SK-N-SH treated with all-trans-retinoic acid at 6 μM for 48 hours (cell line): ENCODE measurements at regions not wholly inside any gene's neighbourhood (a gene's known extent, or its start where the extent isn't known, plus 50 kb on each side); places are given as distances from the start of the nearest gene placed in this dataset.

ENCODE experiments used
- ATAC-seq: fragments of 200-7000 bp; cut with Tn5 transposase; 3 replicates; pipeline ENCODE4 v1.9.1; 2020; ENCODE audit warnings: mild to moderate bottlenecking, moderate library complexity
- ARNTL ChIP-seq: fragments of 450-650 bp; formaldehyde crosslinking; IDR thresholded peaks from 2 replicates; pipeline ENCODE4 v1.5.0; 2020; ENCODE audit warnings: low read depth, mild to moderate bottlenecking, moderate library complexity, borderline replicate concordance
- BACH2 ChIP-seq: fragments of 250-450 bp; sonication (Bioruptor Pico); IDR thresholded peaks from 2 replicates; pipeline ENCODE4 v1.9.0; 2021; ENCODE audit warnings: mild to moderate bottlenecking, borderline replicate concordance
- CSDC2 ChIP-seq: fragments of 250-450 bp; sonication (Bioruptor Pico); IDR thresholded peaks from 2 replicates; pipeline ENCODE4 v1.5.0; 2020; ENCODE audit warnings: mild to moderate bottlenecking, moderate library complexity
- ESRRG ChIP-seq: fragments of 250-450 bp; sonication (Bioruptor Pico); IDR thresholded peaks from 2 replicates; pipeline ENCODE4 v1.6.1; 2021; ENCODE audit warnings: mild to moderate bottlenecking
- GLIS3 ChIP-seq: fragments of 250-450 bp; sonication (Bioruptor Pico); IDR thresholded peaks from 2 replicates; pipeline ENCODE4 v1.5.0; 2020; ENCODE audit warnings: mild to moderate bottlenecking, moderate library complexity
- ISL1 ChIP-seq: fragments of 250-450 bp; sonication (Bioruptor Pico); IDR thresholded peaks from 2 replicates; pipeline ENCODE4 v2.1.2; 2022; ENCODE audit warnings: mild to moderate bottlenecking, moderate library complexity
- OSR1 ChIP-seq: fragments of 250-450 bp; sonication (Bioruptor Pico); IDR thresholded peaks from 2 replicates; pipeline ENCODE4 v1.8.0; 2022; ENCODE audit warnings: moderate library complexity, mild to moderate bottlenecking, inconsistent platforms
- PPARA ChIP-seq: fragments of 250-450 bp; sonication (Bioruptor Pico); IDR thresholded peaks from 2 replicates; pipeline ENCODE4 v1.5.0; 2020; ENCODE audit warnings: mild to moderate bottlenecking, borderline replicate concordance
- RARB ChIP-seq: fragments of 250-450 bp; sonication (Bioruptor Pico); IDR thresholded peaks from 2 replicates; pipeline ENCODE4 v1.8.0; 2021; ENCODE audit warnings: mild to moderate bottlenecking, moderate library complexity
- SNAI2 ChIP-seq: fragments of 250-450 bp; sonication (Bioruptor Pico); IDR thresholded peaks from 2 replicates; pipeline ENCODE4 v1.5.0; 2020; ENCODE audit warnings: mild to moderate bottlenecking, moderate library complexity
- TCF4 ChIP-seq: fragments of 250-450 bp; sonication (Bioruptor Pico); IDR thresholded peaks from 2 replicates; pipeline ENCODE4 v1.8.0; 2021; ENCODE audit warnings: mild to moderate bottlenecking, moderate library complexity, borderline replicate concordance
- TOX ChIP-seq: fragments of 250-450 bp; sonication (Bioruptor Pico); IDR thresholded peaks from 2 replicates; pipeline ENCODE4 v1.8.0; 2021; ENCODE audit warnings: mild to moderate bottlenecking, moderate library complexity, borderline replicate concordance
- ZC3H10 ChIP-seq: fragments of 250-450 bp; sonication (Bioruptor Pico); IDR thresholded peaks from 2 replicates; pipeline ENCODE4 v1.5.1; 2021; ENCODE audit warnings: mild to moderate bottlenecking, moderate library complexity
- ZFP3 ChIP-seq: fragments of 250-450 bp; sonication (Bioruptor Pico); IDR thresholded peaks from 2 replicates; pipeline ENCODE4 v1.5.0; 2020; ENCODE audit warnings: mild to moderate bottlenecking, moderate library complexity
- ZFP30 ChIP-seq: fragments of 450-650 bp; formaldehyde crosslinking; IDR thresholded peaks from 2 replicates; pipeline ENCODE4 v1.5.0; 2022; ENCODE audit warnings: mild to moderate bottlenecking, moderate library complexity
- ZNF565 ChIP-seq: fragments of 450-650 bp; formaldehyde crosslinking; conservative IDR thresholded peaks from 2 replicates; pipeline ENCODE4 v1.5.0; 2020; ENCODE audit warnings: low read depth, mild to moderate bottlenecking, moderate library complexity
- ZNF70 ChIP-seq: fragments of 450-650 bp; formaldehyde crosslinking; IDR thresholded peaks from 2 replicates; pipeline ENCODE4 v1.5.0; 2020; ENCODE audit warnings: mild to moderate bottlenecking, moderate library complexity
- ZNF8 ChIP-seq: fragments of 450-650 bp; formaldehyde crosslinking; IDR thresholded peaks from 2 replicates; pipeline ENCODE4 v1.5.0; 2020; ENCODE audit warnings: mild to moderate bottlenecking, moderate library complexity
- TF ChIP-seq, protein P1 (sequence below): fragments of 250-450 bp; sonication (Bioruptor Pico); IDR thresholded peaks from 2 replicates; pipeline ENCODE4 v1.8.0; 2020; ENCODE audit warnings: mild to moderate bottlenecking, moderate library complexity, borderline replicate concordance
- TF ChIP-seq, protein P2 (sequence below): fragments of 250-450 bp; sonication (Bioruptor Pico); IDR thresholded peaks from 2 replicates; pipeline ENCODE4 v1.5.1; 2021; ENCODE audit warnings: mild to moderate bottlenecking, moderate library complexity
- TF ChIP-seq, protein P3 (sequence below): fragments of 250-450 bp; sonication (Bioruptor Pico); IDR thresholded peaks from 2 replicates; pipeline ENCODE4 v1.8.0; 2021; ENCODE audit warnings: low read depth, mild to moderate bottlenecking, moderate library complexity, borderline replicate concordance
- TF ChIP-seq, protein P4 (sequence below): fragments of 250-450 bp; sonication (Bioruptor Pico); IDR thresholded peaks from 2 replicates; pipeline ENCODE4 v1.5.1; 2020; ENCODE audit warnings: low read depth, mild to moderate bottlenecking, moderate library complexity

DNA sequence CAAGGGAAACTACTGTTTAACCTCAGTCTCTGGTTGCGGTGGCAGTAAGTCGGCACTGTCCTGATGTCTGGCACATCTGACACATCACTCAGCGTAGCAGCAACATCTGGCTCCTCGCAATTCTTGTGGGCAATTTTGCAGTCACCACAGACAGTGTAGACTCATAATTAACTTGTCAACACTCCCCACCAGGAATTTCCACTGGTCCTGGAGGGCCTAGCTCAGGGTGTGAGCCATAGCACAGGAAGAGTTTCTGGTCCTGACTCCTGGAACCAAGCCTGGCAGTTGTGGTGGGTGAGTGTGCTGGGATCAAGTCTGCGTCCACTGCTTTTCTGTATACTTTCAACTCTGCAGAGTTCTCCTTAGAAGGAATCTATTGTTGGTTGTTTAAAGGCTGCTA is 209.7 kb downstream of the SNX19 start:
- TF ChIP-seq TCF4, result no peak
- TF ChIP-seq, protein P1, sequence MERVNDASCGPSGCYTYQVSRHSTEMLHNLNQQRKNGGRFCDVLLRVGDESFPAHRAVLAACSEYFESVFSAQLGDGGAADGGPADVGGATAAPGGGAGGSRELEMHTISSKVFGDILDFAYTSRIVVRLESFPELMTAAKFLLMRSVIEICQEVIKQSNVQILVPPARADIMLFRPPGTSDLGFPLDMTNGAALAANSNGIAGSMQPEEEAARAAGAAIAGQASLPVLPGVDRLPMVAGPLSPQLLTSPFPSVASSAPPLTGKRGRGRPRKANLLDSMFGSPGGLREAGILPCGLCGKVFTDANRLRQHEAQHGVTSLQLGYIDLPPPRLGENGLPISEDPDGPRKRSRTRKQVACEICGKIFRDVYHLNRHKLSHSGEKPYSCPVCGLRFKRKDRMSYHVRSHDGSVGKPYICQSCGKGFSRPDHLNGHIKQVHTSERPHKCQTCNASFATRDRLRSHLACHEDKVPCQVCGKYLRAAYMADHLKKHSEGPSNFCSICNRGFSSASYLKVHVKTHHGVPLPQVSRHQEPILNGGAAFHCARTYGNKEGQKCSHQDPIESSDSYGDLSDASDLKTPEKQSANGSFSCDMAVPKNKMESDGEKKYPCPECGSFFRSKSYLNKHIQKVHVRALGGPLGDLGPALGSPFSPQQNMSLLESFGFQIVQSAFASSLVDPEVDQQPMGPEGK (CRISPR knock-in tag), result no peak
- no peak for TF ChIP-seq TOX (CRISPR knock-in tag)
- no peak for TF ChIP-seq RARB (CRISPR knock-in tag)
- TF ChIP-seq GLIS3 (CRISPR knock-in tag), result no peak
- TF ChIP-seq ISL1 (CRISPR knock-in tag), result no peak
- TF ChIP-seq ZNF70 (CRISPR knock-in tag), result no peak
- ATAC-seq, result no peak

DNA sequence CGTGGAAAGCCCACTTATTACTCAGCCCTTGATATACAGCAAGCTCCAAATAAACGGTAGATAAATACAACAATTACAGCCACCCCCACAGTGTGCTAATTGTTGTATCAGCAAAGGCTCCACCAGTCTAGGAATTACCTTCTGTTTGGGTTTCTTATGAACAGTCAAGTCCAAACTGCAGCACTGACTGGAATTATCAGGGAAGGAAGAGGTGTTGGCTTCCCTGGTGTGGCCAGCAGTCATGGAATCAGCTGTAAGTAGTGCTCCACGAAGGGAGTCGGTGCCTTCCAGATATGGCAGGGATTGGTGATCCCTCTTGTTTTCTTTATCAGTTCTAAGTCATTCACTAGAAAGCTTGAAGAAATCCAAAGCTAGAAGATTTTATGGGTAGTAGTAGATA is 209.1 kb downstream of the SNX19 start:
- TF ChIP-seq ISL1 (CRISPR knock-in tag) (no peak), RARB (CRISPR knock-in tag) (no peak), PPARA (CRISPR knock-in tag) (no peak), ZNF8 (CRISPR knock-in tag) (no peak), GLIS3 (CRISPR knock-in tag) (no peak), TCF4 (no peak), SNAI2 (CRISPR knock-in tag) (no peak), BACH2 (no peak), ZNF565 (CRISPR knock-in tag) (no peak), ARNTL (CRISPR knock-in tag) (no peak), OSR1 (CRISPR knock-in tag) (no peak), ZFP3 (CRISPR knock-in tag) (no peak), TOX (CRISPR knock-in tag) (no peak), ZC3H10 (CRISPR knock-in tag) (no peak), CSDC2 (no peak), ESRRG (CRISPR knock-in tag) (no peak)
- TF ChIP-seq, protein P2, sequence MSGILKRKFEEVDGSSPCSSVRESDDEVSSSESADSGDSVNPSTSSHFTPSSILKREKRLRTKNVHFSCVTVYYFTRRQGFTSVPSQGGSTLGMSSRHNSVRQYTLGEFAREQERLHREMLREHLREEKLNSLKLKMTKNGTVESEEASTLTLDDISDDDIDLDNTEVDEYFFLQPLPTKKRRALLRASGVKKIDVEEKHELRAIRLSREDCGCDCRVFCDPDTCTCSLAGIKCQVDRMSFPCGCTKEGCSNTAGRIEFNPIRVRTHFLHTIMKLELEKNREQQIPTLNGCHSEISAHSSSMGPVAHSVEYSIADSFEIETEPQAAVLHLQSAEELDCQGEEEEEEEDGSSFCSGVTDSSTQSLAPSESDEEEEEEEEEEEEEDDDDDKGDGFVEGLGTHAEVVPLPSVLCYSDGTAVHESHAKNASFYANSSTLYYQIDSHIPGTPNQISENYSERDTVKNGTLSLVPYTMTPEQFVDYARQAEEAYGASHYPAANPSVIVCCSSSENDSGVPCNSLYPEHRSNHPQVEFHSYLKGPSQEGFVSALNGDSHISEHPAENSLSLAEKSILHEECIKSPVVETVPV (CRISPR knock-in tag), result no peak
- TF ChIP-seq, protein P3, sequence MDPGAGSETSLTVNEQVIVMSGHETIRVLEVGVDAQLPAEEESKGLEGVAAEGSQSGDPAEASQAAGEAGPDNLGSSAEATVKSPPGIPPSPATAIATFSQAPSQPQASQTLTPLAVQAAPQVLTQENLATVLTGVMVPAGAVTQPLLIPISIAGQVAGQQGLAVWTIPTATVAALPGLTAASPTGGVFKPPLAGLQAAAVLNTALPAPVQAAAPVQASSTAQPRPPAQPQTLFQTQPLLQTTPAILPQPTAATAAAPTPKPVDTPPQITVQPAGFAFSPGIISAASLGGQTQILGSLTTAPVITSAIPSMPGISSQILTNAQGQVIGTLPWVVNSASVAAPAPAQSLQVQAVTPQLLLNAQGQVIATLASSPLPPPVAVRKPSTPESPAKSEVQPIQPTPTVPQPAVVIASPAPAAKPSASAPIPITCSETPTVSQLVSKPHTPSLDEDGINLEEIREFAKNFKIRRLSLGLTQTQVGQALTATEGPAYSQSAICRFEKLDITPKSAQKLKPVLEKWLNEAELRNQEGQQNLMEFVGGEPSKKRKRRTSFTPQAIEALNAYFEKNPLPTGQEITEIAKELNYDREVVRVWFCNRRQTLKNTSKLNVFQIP, result no peak
- TF ChIP-seq, protein P4, sequence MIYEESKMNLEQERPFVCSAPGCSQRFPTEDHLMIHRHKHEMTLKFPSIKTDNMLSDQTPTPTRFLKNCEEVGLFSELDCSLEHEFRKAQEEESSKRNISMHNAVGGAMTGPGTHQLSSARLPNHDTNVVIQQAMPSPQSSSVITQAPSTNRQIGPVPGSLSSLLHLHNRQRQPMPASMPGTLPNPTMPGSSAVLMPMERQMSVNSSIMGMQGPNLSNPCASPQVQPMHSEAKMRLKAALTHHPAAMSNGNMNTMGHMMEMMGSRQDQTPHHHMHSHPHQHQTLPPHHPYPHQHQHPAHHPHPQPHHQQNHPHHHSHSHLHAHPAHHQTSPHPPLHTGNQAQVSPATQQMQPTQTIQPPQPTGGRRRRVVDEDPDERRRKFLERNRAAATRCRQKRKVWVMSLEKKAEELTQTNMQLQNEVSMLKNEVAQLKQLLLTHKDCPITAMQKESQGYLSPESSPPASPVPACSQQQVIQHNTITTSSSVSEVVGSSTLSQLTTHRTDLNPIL, result no peak
- TF ChIP-seq, protein P1 (CRISPR knock-in tag), result no peak
- no peak for ATAC-seq

DNA sequence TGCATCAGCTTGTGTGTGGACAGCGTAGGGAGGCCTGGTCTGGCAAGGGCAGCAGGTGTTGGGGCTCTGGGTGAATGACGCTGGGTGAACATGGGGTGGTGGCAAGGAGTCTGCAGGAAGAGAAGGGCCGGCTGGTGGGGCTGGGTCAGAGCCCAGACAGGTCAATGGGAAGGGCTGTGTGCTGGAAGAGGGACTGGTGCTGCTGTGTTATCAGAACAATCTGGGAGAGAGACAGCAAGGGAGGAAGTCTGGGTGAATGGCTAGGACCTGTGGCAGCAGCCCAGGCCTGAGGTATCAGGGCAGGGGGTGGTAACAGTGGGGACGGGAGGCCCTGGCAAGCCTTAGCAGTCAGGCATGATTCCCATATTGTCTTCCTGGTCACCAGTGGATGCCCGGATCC is 206.7 kb downstream of the SNX19 start:
- no peak for ATAC-seq
- TF ChIP-seq PPARA (CRISPR knock-in tag) (no peak), ISL1 (CRISPR knock-in tag) (no peak), ZC3H10 (CRISPR knock-in tag) (no peak), SNAI2 (CRISPR knock-in tag) (no peak), ZFP30 (no peak), ESRRG (CRISPR knock-in tag) (no peak), ZFP3 (CRISPR knock-in tag) (no peak), ZNF8 (CRISPR knock-in tag) (no peak), ARNTL (CRISPR knock-in tag) (no peak), GLIS3 (CRISPR knock-in tag) (no peak), ZNF70 (CRISPR knock-in tag) (no peak), TOX (CRISPR knock-in tag) (no peak)
- TF ChIP-seq, protein P4, result no peak
- TF ChIP-seq, protein P3, result no peak
- TF ChIP-seq, protein P2 (CRISPR knock-in tag), result no peak
- TF ChIP-seq, protein P1 (CRISPR knock-in tag), result no peak
